ENCODE measurements at regions not wholly inside any gene's neighbourhood (a gene's known extent, or its start where the extent isn't known, plus 50 kb on each side); places are given as distances from the start of the nearest gene placed in this dataset.
A peak's percentile ranks its signal among the peaks of the same experiment; 100 is the strongest.

DNA sequence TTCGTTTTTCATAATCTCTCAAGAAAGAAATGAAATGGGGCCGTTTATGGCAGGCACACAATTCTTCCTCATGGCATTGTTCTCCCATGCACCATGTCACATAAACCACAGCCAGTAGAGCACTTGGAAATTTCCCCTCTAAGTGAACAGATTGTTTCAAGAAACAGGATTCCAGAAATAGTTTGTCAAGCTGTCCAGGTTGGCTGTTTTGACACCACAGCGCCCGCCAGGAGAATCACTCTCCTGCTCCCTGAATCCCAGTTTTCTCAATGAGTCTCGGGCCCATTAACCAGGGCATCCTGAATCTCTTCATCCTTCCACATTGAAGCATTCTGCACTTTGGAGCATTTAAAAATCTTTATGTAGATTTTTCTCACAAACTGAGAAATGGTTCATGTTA is 172.2 kb upstream of the NEBL start:
- Histone ChIP-seq H3K79me1 (ENCODE audit: low read depth, low read length) (no peaks in the 10 kb centered on the region), H3K4me3 (ENCODE audit: low read length in 2 of 2) (no peak overlapping the region), H3K9ac (ENCODE audit: low read depth, low read length, poor library complexity) (no peak overlapping the region), H2BK12ac (ENCODE audit: low read length) (no peak overlapping the region), H3K23ac (ENCODE audit: low read depth, low read length, poor library complexity) (no peak overlapping the region), H3K27ac (replicated peaks; ENCODE audit: low read length) (no peak overlapping the region), H3K18ac (ENCODE audit: low read length) (no peak overlapping the region), H3K4me2 (ENCODE audit: insufficient read depth, low read length, poor library complexity, severe bottlenecking) (no peak overlapping the region), H3K9me3 (replicated peaks in 1 of 2; ENCODE audit: control insufficient read depth in 2 of 2, insufficient read depth in 1 of 2, low read depth in 1 of 2, low read length in 2 of 2) (no peaks in the 10 kb centered on the region), H3K4me1 (ENCODE audit: control insufficient read depth in 2 of 2, insufficient read depth in 1 of 2, low read depth in 1 of 2, low read length in 2 of 2) (peaks cover 5 to 6% of the 10 kb centered on the region in 2 donors), H4K91ac (ENCODE audit: low read depth, low read length, poor library complexity) (no peak overlapping the region), H2AK5ac (ENCODE audit: low read depth, low read length) (no peak overlapping the region), H3K4ac (ENCODE audit: low read length) (no peak overlapping the region), H2BK15ac (ENCODE audit: low read length) (no peak overlapping the region), H3K27me3 (ENCODE audit: control insufficient read depth in 3 of 3, insufficient read depth in 3 of 3, low read depth in 1 of 3, low read length in 3 of 3) (no peaks in the 10 kb centered on the region), H2BK120ac (ENCODE audit: low read depth, low read length) (no peak overlapping the region), H2AFZ (ENCODE audit: low read length) (peak overlapping the region; percentile 32), H3K36me3 (replicated peaks in 1 of 2; ENCODE audit: control insufficient read depth in 2 of 2, insufficient read depth in 2 of 2, low read length in 2 of 2) (no peaks in the 10 kb centered on the region), H3K14ac (ENCODE audit: low read length) (no peak overlapping the region), H4K8ac (ENCODE audit: low read depth, low read length) (no peak overlapping the region), H2BK5ac (ENCODE audit: low read length) (no peak overlapping the region)
- no peak for DNase-seq (ENCODE audit: low spot score)
- WGBS, 2 donors (ENCODE audit: extremely low coverage in 2 of 2, insufficient read length in 2 of 2, insufficient replicate concordance in 1 of 2) = no CpG with 5 or more reads among the region's 5 CpGs

DNA sequence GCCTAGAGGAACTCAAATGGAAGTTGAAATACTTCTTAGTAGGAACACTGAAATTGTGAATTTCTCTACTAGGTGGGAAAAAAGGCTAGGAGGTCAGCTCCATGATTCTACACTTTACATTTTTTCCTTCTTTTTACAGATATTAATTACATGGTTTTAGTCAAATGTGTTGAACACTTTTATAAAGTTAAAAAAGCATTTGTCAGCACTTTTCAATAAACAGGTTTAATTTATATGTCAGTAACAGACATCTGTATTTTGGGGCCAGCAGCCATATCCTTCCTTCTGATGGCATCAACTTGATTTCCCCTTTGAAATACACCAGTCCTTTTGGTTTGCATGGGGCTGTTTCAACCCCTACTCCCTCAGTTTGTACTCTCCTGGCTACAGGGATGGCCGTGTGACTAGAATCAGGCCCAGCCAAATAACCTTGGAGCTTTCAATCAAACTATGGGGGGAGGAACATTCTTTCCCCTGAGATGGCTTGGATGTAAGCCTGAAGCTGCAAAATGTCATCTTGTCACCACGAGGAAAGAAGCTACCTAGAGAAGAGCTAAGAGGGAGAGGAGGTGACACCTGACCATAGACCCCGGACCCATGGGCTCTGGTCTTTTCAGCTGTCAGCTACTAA is 171.0 kb upstream of the NEBL start:
- Histone ChIP-seq H4K91ac (ENCODE audit: low read depth, low read length, poor library complexity) (no peak overlapping the region), H3K4me2 (ENCODE audit: insufficient read depth, low read length, poor library complexity, severe bottlenecking) (no peak overlapping the region), H2AK5ac (ENCODE audit: low read depth, low read length) (no peak overlapping the region), H3K4ac (ENCODE audit: low read length) (no peak overlapping the region), H3K14ac (ENCODE audit: low read length) (no peak overlapping the region), H4K8ac (ENCODE audit: low read depth, low read length) (no peak overlapping the region), H3K4me3 (ENCODE audit: low read length in 2 of 2) (no peak overlapping the region), H3K9me3 (replicated peaks in 1 of 2; ENCODE audit: control insufficient read depth in 2 of 2, insufficient read depth in 1 of 2, low read depth in 1 of 2, low read length in 2 of 2) (no peaks in the 10 kb centered on the region), H3K79me1 (ENCODE audit: low read depth, low read length) (no peaks in the 10 kb centered on the region), H2BK12ac (ENCODE audit: low read length) (no peak overlapping the region), H2AFZ (ENCODE audit: low read length) (no peak overlapping the region), H3K18ac (ENCODE audit: low read length) (no peak overlapping the region), H3K27me3 (ENCODE audit: control insufficient read depth in 3 of 3, insufficient read depth in 3 of 3, low read depth in 1 of 3, low read length in 3 of 3) (no peaks in the 10 kb centered on the region), H3K4me1 (ENCODE audit: control insufficient read depth in 2 of 2, insufficient read depth in 1 of 2, low read depth in 1 of 2, low read length in 2 of 2) (peaks cover 5 to 6% of the 10 kb centered on the region in 2 donors), H2BK5ac (ENCODE audit: low read length) (no peak overlapping the region), H3K27ac (replicated peaks; ENCODE audit: low read length) (no peak overlapping the region), H2BK15ac (ENCODE audit: low read length) (no peak overlapping the region), H3K23ac (ENCODE audit: low read depth, low read length, poor library complexity) (no peak overlapping the region), H3K9ac (ENCODE audit: low read depth, low read length, poor library complexity) (no peak overlapping the region), H3K36me3 (replicated peaks in 1 of 2; ENCODE audit: control insufficient read depth in 2 of 2, insufficient read depth in 2 of 2, low read length in 2 of 2) (no peaks in the 10 kb centered on the region), H2BK120ac (ENCODE audit: low read depth, low read length) (no peak overlapping the region)
- WGBS, 2 donors (ENCODE audit: extremely low coverage in 2 of 2, insufficient read length in 2 of 2, insufficient replicate concordance in 1 of 2) = no CpG with 5 or more reads among the region's 3 CpGs
- no peak for DNase-seq (ENCODE audit: low spot score)

DNA sequence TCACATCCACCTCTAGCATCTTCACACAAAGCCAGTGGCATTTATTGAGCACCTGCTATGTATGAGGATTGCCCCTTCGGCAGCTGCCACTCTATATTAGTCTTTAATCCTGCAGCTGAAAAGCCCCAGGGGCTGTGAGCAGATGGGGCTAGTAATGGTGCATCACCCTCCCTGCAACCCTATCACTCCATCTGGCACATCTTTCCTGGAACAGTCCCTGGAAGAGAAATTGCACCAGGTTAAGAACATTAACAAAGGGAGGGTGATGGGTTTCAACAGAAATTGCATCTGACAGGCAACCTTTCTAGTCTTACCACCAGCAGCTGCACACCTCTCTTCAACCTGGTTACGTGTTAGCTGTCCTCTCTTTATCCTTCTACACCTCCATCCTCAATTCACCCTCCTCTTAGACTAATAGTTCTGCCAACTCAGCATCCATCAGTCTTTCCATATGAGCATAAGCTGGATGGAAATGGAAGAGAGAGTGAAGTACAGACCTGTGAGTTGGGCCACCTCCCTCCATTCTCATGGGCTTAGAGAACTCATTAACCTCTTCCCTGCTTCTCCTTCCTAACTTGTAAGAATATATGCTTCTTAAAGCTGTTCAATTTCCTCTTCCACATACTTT is 168.6 kb upstream of the NEBL start:
- Histone ChIP-seq H3K36me3 (replicated peaks in 1 of 2; ENCODE audit: control insufficient read depth in 2 of 2, insufficient read depth in 2 of 2, low read length in 2 of 2) (no peaks in the 10 kb centered on the region), H2AFZ (ENCODE audit: low read length) (no peak overlapping the region), H3K27me3 (ENCODE audit: control insufficient read depth in 3 of 3, insufficient read depth in 3 of 3, low read depth in 1 of 3, low read length in 3 of 3) (no peaks in the 10 kb centered on the region), H2BK12ac (ENCODE audit: low read length) (no peak overlapping the region), H3K18ac (ENCODE audit: low read length) (no peak overlapping the region), H3K27ac (replicated peaks; ENCODE audit: low read length) (no peak overlapping the region), H3K4me2 (ENCODE audit: insufficient read depth, low read length, poor library complexity, severe bottlenecking) (no peak overlapping the region), H3K9me3 (replicated peaks in 1 of 2; ENCODE audit: control insufficient read depth in 2 of 2, insufficient read depth in 1 of 2, low read depth in 1 of 2, low read length in 2 of 2) (peaks cover 0 to under 1% of the 10 kb centered on the region in 2 donors), H2BK15ac (ENCODE audit: low read length) (no peak overlapping the region), H3K23ac (ENCODE audit: low read depth, low read length, poor library complexity) (no peak overlapping the region), H3K79me1 (ENCODE audit: low read depth, low read length) (no peaks in the 10 kb centered on the region), H3K4me3 (ENCODE audit: low read length in 2 of 2) (no peak overlapping the region), H3K4me1 (ENCODE audit: control insufficient read depth in 2 of 2, insufficient read depth in 1 of 2, low read depth in 1 of 2, low read length in 2 of 2) (peaks cover 10 to 11% of the 10 kb centered on the region in 2 donors), H4K8ac (ENCODE audit: low read depth, low read length) (no peak overlapping the region), H3K9ac (ENCODE audit: low read depth, low read length, poor library complexity) (no peak overlapping the region), H2BK120ac (ENCODE audit: low read depth, low read length) (no peak overlapping the region), H3K14ac (ENCODE audit: low read length) (no peak overlapping the region), H2AK5ac (ENCODE audit: low read depth, low read length) (no peak overlapping the region), H4K91ac (ENCODE audit: low read depth, low read length, poor library complexity) (no peak overlapping the region), H2BK5ac (ENCODE audit: low read length) (no peak overlapping the region), H3K4ac (ENCODE audit: low read length) (no peak overlapping the region)
- no peak for DNase-seq (ENCODE audit: low spot score)
- WGBS, 2 donors (ENCODE audit: extremely low coverage in 2 of 2, insufficient read length in 2 of 2, insufficient replicate concordance in 1 of 2) = no CpG with 5 or more reads among the region's 2 CpGs

DNA sequence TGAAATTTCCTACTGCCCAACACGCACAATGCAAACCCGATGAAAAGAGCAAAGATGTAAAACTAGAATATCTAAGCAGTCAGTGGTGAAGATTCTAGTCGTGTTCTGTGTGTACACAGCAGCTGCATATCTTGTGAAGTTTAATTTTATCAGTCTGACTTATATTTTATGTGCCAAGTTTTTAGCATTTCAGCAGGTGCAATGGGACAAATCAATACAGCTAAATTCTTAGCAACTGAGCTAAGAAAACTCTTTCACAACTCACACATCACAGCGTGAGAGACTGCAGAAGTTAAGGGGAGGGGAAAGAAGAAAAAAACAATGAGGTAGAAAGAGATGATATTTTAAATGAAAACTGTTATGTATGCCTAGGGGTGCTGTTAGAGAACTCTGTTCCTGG is 164.9 kb upstream of the NEBL start:
- Histone ChIP-seq H3K18ac (ENCODE audit: low read length) (no peak overlapping the region), H2BK5ac (ENCODE audit: low read length) (no peak overlapping the region), H3K27me3 (ENCODE audit: control insufficient read depth in 3 of 3, insufficient read depth in 3 of 3, low read depth in 1 of 3, low read length in 3 of 3) (no peaks in the 10 kb centered on the region), H3K4me1 (ENCODE audit: control insufficient read depth in 2 of 2, insufficient read depth in 1 of 2, low read depth in 1 of 2, low read length in 2 of 2) (peaks cover 6% of the 10 kb centered on the region in 2 donors), H4K91ac (ENCODE audit: low read depth, low read length, poor library complexity) (no peak overlapping the region), H4K8ac (ENCODE audit: low read depth, low read length) (no peak overlapping the region), H2BK15ac (ENCODE audit: low read length) (no peak overlapping the region), H3K4me3 (ENCODE audit: low read length in 2 of 2) (no peak overlapping the region), H3K9ac (ENCODE audit: low read depth, low read length, poor library complexity) (no peak overlapping the region), H3K4ac (ENCODE audit: low read length) (no peak overlapping the region), H2AK5ac (ENCODE audit: low read depth, low read length) (no peak overlapping the region), H2BK12ac (ENCODE audit: low read length) (no peak overlapping the region), H2AFZ (ENCODE audit: low read length) (no peak overlapping the region), H3K4me2 (ENCODE audit: insufficient read depth, low read length, poor library complexity, severe bottlenecking) (no peak overlapping the region), H2BK120ac (ENCODE audit: low read depth, low read length) (no peak overlapping the region), H3K9me3 (replicated peaks in 1 of 2; ENCODE audit: control insufficient read depth in 2 of 2, insufficient read depth in 1 of 2, low read depth in 1 of 2, low read length in 2 of 2) (peaks cover 4 to 16% of the 10 kb centered on the region in 2 donors), H3K27ac (replicated peaks; ENCODE audit: low read length) (no peak overlapping the region), H3K23ac (ENCODE audit: low read depth, low read length, poor library complexity) (no peak overlapping the region), H3K14ac (ENCODE audit: low read length) (no peak overlapping the region), H3K79me1 (ENCODE audit: low read depth, low read length) (no peaks in the 10 kb centered on the region), H3K36me3 (replicated peaks in 1 of 2; ENCODE audit: control insufficient read depth in 2 of 2, insufficient read depth in 2 of 2, low read length in 2 of 2) (no peaks in the 10 kb centered on the region)
- DNase-seq (ENCODE audit: low spot score) = no peak
- no CpG with 5 or more reads among the region's 4 CpGs for WGBS, 2 donors (ENCODE audit: extremely low coverage in 2 of 2, insufficient read length in 2 of 2, insufficient replicate concordance in 1 of 2)

Data from neuronal stem cell (in vitro differentiated cells).